Tibial artery (tissue), 4 donors: ENCODE measurements at regions not wholly inside any gene's neighbourhood (a gene's known extent, or its start where the extent isn't known, plus 50 kb on each side); places are given as distances from the start of the nearest gene placed in this dataset.

Experiments
- DNase-seq, 2 donors: peaks; one replicate each; pipeline ENCODE4 v3.0.0-alpha.2; 2019
- H3K27ac ChIP-seq, 2 donors: fragments of 200-600 bp; sonication (generic) in 1 of 2; 1 replicate in 1 of 2; 2 replicates in 1 of 2; pipeline ENCODE4 v1.5.1; 2018 to 2019; ENCODE audit warnings: mild to moderate bottlenecking in 1 of 2
- H3K27me3 ChIP-seq, 2 donors: fragments of 200-600 bp; sonication (generic) in 1 of 2; one replicate each; pipeline versions ENCODE4 v1.5.1 to v1.6.0; 2016 to 2019
- H3K36me3 ChIP-seq, 3 donors: fragments of 200-600 bp; sonication (generic) in 2 of 3; one replicate each; pipeline ENCODE4 v1.5.1; 2016 to 2019; ENCODE audit warnings: mild to moderate bottlenecking in 2 of 3
- H3K4me1 ChIP-seq, 4 donors: fragments of 200-600 bp; sonication (generic) in 2 of 4; 1 replicate in 3 of 4; 2 replicates in 1 of 4; pipeline ENCODE4 v1.5.1; 2016 to 2019
- H3K4me3 ChIP-seq, 2 donors: fragments of 200-600 bp; sonication (generic) in 1 of 2; 1 replicate in 1 of 2; 2 replicates in 1 of 2; pipeline ENCODE4 v1.5.1; 2018 to 2019; ENCODE audit warnings: mild to moderate bottlenecking in 2 of 2
- H3K9me3 ChIP-seq, 3 donors: fragments of 200-600 bp; sonication (generic) in 1 of 3; one replicate each; pipeline ENCODE4 v1.5.1; 2016 to 2019
- intact Hi-C: fragments of 100-400 bp; cut with DNase I; formaldehyde crosslinking; loops from one replicate; pipeline ENCODE4 v1.15.0; 2023; ENCODE audit warnings: low total_unique reads
- TF ChIP-seq, protein P1 (sequence below), 2 experiments: fragments of 200-600 bp in 1 of 2; fragments of 450-650 bp in 1 of 2; IDR thresholded peaks; one replicate each; pipeline ENCODE4 v1.5.1; 2017 to 2019; ENCODE audit warnings: antibody characterized with exemption in 2 of 2, mild to moderate bottlenecking in 1 of 2, moderate library complexity in 1 of 2

DNA sequence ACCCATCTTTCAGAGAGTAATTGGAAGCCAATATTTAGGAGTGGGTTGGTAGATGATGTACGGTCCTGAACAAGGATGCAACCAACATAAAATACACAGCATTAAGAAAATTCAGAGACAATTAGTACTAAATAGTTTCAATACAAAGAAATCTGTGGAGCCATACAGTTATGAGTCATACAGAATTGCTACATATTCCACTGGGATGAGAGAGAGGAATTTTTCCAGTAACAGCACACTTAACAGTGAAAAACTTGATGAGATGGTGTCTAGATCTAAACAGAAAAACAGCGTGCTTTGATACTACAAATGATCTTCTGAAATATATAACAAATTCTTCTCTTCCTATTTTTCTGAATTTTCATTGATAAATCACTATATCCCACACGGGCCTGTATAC lies 1999.3 kb upstream of the CDH9 start:
- Histone ChIP-seq H3K36me3 (no peaks in the 10 kb centered on the region), H3K4me1 (no peaks in the 10 kb centered on the region), H3K4me3 (no peak overlapping the region), H3K27ac (no peak overlapping the region), H3K9me3 (no peaks in the 10 kb centered on the region), H3K27me3 (no peaks in the 10 kb centered on the region)
- intact Hi-C loops, result no loop called here
- TF ChIP-seq, protein P1, sequence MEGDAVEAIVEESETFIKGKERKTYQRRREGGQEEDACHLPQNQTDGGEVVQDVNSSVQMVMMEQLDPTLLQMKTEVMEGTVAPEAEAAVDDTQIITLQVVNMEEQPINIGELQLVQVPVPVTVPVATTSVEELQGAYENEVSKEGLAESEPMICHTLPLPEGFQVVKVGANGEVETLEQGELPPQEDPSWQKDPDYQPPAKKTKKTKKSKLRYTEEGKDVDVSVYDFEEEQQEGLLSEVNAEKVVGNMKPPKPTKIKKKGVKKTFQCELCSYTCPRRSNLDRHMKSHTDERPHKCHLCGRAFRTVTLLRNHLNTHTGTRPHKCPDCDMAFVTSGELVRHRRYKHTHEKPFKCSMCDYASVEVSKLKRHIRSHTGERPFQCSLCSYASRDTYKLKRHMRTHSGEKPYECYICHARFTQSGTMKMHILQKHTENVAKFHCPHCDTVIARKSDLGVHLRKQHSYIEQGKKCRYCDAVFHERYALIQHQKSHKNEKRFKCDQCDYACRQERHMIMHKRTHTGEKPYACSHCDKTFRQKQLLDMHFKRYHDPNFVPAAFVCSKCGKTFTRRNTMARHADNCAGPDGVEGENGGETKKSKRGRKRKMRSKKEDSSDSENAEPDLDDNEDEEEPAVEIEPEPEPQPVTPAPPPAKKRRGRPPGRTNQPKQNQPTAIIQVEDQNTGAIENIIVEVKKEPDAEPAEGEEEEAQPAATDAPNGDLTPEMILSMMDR (IDR thresholded peaks at IDR 0.05), result no peak
- no peak for DNase-seq

DNA sequence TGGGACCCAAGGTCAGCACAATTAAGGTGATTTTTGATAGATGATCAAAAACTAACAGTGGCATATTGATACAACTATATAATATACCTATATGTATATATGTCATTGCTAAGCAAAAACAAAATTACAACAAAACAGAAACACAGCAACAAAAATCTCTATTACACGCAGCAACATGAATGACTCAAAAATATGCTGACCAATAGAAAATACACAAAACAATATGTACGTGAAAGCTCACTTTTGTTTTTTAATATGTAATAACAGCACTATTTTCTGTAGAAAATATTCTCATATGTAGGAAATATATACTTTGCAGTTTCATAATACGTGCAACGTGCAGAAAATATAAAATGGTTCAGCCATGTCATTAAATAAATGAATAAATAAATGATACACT lies 1985.7 kb upstream of the CDH9 start:
- Histone ChIP-seq H3K36me3 (no peaks in the 10 kb centered on the region), H3K4me3 (no peak overlapping the region), H3K27me3 (no peaks in the 10 kb centered on the region), H3K27ac (no peak overlapping the region), H3K4me1 (no peaks in the 10 kb centered on the region), H3K9me3 (no peaks in the 10 kb centered on the region)
- intact Hi-C loops, result no loop called here
- no peak for DNase-seq
- TF ChIP-seq, protein P1 (IDR thresholded peaks at IDR 0.05), result no peak

DNA sequence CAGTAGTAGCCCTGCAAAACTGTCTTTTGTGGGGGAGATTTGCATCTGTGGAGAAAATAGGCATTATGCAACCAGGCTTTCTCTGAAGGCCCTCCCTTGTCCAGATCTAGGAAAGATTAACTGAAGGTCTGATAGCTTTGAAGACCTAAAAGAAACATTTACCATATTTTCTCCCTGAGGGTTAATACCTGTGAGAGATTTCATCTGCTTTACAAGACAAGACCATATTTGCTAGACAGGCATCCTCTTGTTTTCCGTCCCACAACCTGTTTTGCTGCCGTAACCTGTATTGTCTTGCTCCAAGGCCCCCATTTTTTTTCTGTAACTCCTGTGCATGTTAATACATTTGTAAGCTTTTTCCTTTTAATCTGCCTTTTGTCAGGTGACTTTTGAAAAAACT lies 1985.2 kb upstream of the CDH9 start:
- no peak overlapping the region for H3K4me3 ChIP-seq
- H3K27me3 ChIP-seq, result no peaks in the 10 kb centered on the region
- H3K36me3 ChIP-seq, result no peaks in the 10 kb centered on the region
- TF ChIP-seq, protein P1 (IDR thresholded peaks at IDR 0.05), result no peak
- no peaks in the 10 kb centered on the region for H3K9me3 ChIP-seq
- intact Hi-C loops, result no loop called here
- DNase-seq, result no peak
- no peaks in the 10 kb centered on the region for H3K4me1 ChIP-seq
- no peak overlapping the region for H3K27ac ChIP-seq

DNA sequence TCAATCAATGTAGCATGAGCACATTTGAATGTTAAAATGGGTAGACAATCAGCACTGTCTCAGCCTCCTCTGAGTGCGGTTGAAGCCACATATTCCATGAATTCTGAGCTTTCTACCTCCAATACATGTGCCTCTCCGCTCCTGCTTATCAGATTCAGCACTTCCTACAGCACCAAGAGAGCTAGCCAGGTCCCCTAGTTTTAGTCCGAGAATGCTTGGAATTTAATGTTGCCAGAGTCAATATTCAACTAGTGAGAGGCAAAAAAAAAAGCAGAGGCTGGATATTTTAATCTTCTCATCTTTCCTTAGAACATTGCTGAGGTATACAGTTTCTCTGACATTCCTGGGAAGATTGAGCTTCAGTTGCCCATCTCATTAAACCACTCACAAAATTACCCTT lies 1979.1 kb upstream of the CDH9 start:
- TF ChIP-seq, protein P1 (IDR thresholded peaks at IDR 0.05), result no peak
- H3K27me3 ChIP-seq, result no peaks in the 10 kb centered on the region

DNA sequence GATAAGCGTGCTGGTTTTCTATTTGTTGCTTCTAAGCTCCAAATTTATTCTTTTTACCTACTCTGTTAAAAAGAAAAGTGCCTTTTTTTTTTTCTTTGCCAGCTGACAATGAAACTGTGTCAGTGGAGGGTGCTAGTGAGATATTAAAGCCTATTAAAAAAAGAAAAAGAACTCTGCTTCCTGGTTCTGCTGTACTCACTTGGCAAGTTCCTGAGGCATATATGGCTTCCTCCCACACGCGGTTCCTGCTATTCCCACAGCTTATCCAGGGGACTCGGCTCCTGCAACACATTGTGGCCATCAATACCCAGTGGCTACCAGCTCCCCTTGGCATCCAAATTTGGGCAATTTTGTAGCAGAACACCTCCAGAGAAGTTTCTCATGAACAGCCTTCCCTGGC lies 1977.7 kb upstream of the CDH9 start:
- Histone ChIP-seq H3K4me1 (no peaks in the 10 kb centered on the region), H3K27ac (no peak overlapping the region), H3K4me3 (no peak overlapping the region), H3K36me3 (no peaks in the 10 kb centered on the region), H3K9me3 (no peaks in the 10 kb centered on the region), H3K27me3 (no peaks in the 10 kb centered on the region)
- TF ChIP-seq, protein P1 (IDR thresholded peaks at IDR 0.05), result no peak
- no peak for DNase-seq
- intact Hi-C loops, result no loop called here

More for the DNA sequence above, 1979.1 kb upstream of the CDH9 start:
- no peak for DNase-seq
- intact Hi-C loops, result no loop called here
- Histone ChIP-seq H3K27ac (no peak overlapping the region), H3K4me3 (no peak overlapping the region), H3K9me3 (no peaks in the 10 kb centered on the region), H3K36me3 (no peaks in the 10 kb centered on the region), H3K4me1 (no peaks in the 10 kb centered on the region)

DNA sequence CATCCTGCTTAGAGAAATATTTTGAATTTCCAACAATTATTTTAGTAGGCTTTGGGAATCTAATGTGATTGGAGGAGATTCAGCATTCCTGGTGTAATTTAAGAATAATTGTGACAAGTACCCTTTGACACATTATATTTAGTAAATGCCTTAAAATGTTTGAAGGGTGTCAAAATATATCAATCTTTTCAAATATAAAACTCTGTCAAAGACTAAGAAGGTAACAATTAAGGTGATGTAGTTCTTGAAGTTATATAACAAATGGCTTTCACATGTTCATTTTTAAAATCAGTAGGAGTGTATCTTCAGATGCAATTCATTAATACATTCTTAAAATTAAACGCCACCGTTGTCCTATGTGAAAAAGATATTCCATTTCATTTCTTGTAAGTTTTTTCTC lies 1977.1 kb upstream of the CDH9 start:
- Histone ChIP-seq H3K4me3 (no peak overlapping the region), H3K4me1 (no peaks in the 10 kb centered on the region), H3K27ac (no peak overlapping the region), H3K36me3 (no peaks in the 10 kb centered on the region), H3K27me3 (no peaks in the 10 kb centered on the region), H3K9me3 (no peaks in the 10 kb centered on the region)
- TF ChIP-seq, protein P1 (IDR thresholded peaks at IDR 0.05), result no peak
- intact Hi-C loops, result no loop called here
- DNase-seq, result no peak
